HG03175 (cell line): ENCODE measurements at regions not wholly inside any gene's neighbourhood (a gene's known extent, or its start where the extent isn't known, plus 50 kb on each side); places are given as distances from the start of the nearest gene placed in this dataset.

Source experiments
- ATAC-seq: cut with Tn5 transposase; IDR thresholded peaks from one replicate; pipeline ENCODE4 v1.9.1; 2021; ENCODE audit warnings: mild to moderate bottlenecking, moderate library complexity; ENCODE audit not compliant: unreplicated experiment

- ATAC-seq: no peak
These were observed 93.7 kb upstream of the MAOA start for GRCh38 chrX:43562372-43562771.

GRCh38 chrX:43564953-43565352, 91.1 kb upstream of the MAOA start:
- no peak for ATAC-seq

GRCh38 chrX:43566170-43566569, 89.9 kb upstream of the MAOA start:
- no peak for ATAC-seq

- no peak for ATAC-seq
These were observed 82.6 kb upstream of the MAOA start for GRCh38 chrX:43573441-43574015.

GRCh38 chrX:43580621-43581020, 75.5 kb upstream of the MAOA start:
- no peak for ATAC-seq

GRCh38 chrX:43581167-43581566, 74.9 kb upstream of the MAOA start:
- ATAC-seq: no peak

- no peak for ATAC-seq
These were observed 74.1 kb upstream of the MAOA start for GRCh38 chrX:43581888-43582539.

- ATAC-seq: no peak
These were observed 73.6 kb upstream of the MAOA start for GRCh38 chrX:43582540-43582913.

GRCh38 chrX:43585922-43586321, 70.2 kb upstream of the MAOA start:
- no peak for ATAC-seq

- ATAC-seq: no peak
These were observed 69.3 kb upstream of the MAOA start for GRCh38 chrX:43586830-43587229.

GRCh38 chrX:43589735-43590134, 66.4 kb upstream of the MAOA start:
- no peak for ATAC-seq

- no peak for ATAC-seq
These were observed 65.9 kb upstream of the MAOA start for GRCh38 chrX:43590150-43590549.

GRCh38 chrX:43592597-43592996, 63.5 kb upstream of the MAOA start:
- ATAC-seq: no peak

- ATAC-seq: no peak
These were observed 60.2 kb upstream of the MAOA start for GRCh38 chrX:43595931-43596330.

- ATAC-seq: no peak
These were observed 51.3 kb upstream of the MAOA start for GRCh38 chrX:43604753-43605152.

GRCh38 chrX:43605351-43605750, 50.7 kb upstream of the MAOA start:
- no peak for ATAC-seq
